Naive B cell (primary cell): ENCODE measurements at regions not wholly inside any gene's neighbourhood (a gene's known extent, or its start where the extent isn't known, plus 50 kb on each side); places are given as distances from the start of the nearest gene placed in this dataset.

Source experiments
- ATAC-seq, 2 donors: fragments of 150-1000 bp; cut with Tn5 transposase; 2 replicates each; pipeline ENCODE4 v1.10.0; 2021; ENCODE audit warnings: low read depth in 2 of 2, mild to moderate bottlenecking in 2 of 2, moderate library complexity in 2 of 2
- DNase-seq: peaks from one replicate; pipeline ENCODE4 v3.0.0; 2022
- H3K27ac Mint-ChIP-seq, 6 donors: one replicate each; pipeline ENCODE4 v1.8.0; 2020 to 2022; ENCODE audit warnings: mild to moderate bottlenecking in 6 of 6, mixed read lengths in 6 of 6, moderate library complexity in 5 of 6, inconsistent platforms in 2 of 6
- H3K27me3 Mint-ChIP-seq, 3 donors: one replicate each; pipeline ENCODE4 v1.8.0; 2021 to 2022; ENCODE audit warnings: mixed read lengths in 3 of 3, mild to moderate bottlenecking in 1 of 3
- H3K36me3 Mint-ChIP-seq, 2 donors: one replicate each; pipeline ENCODE4 v1.8.0; 2020 to 2022; ENCODE audit warnings: mixed read lengths in 2 of 2, inconsistent platforms in 1 of 2, mild to moderate bottlenecking in 1 of 2
- H3K4me1 Mint-ChIP-seq, 3 donors: one replicate each; pipeline ENCODE4 v1.8.0; 2020 to 2022; ENCODE audit warnings: mixed read lengths in 3 of 3, inconsistent platforms in 1 of 3, mild to moderate bottlenecking in 1 of 3, moderate library complexity in 1 of 3
- H3K4me3 Mint-ChIP-seq, 8 donors: one replicate each; pipeline ENCODE4 v1.8.0; 2020 to 2022; ENCODE audit warnings: mild to moderate bottlenecking in 8 of 8, mixed read lengths in 8 of 8, moderate library complexity in 8 of 8, inconsistent platforms in 2 of 8
- H3K9me3 Mint-ChIP-seq, 7 donors: one replicate each; pipeline ENCODE4 v1.8.0; 2020 to 2022; ENCODE audit warnings: mixed read lengths in 7 of 7, mild to moderate bottlenecking in 5 of 7, inconsistent platforms in 2 of 7, moderate library complexity in 1 of 7

GRCh38 chr18:47331641-47332040 is 80.2 kb upstream of the SKOR2 start:
- no peak for DNase-seq
- no peaks in the 10 kb centered on the region for H3K36me3 Mint-ChIP-seq
- peak overlapping the region in 1 of 8 donors; percentile 26 for H3K4me3 Mint-ChIP-seq
- peaks cover 0 to 4% (median 0%) of the 10 kb centered on the region in 7 donors for H3K9me3 Mint-ChIP-seq
- ATAC-seq, result no peak
- no peak overlapping the region for H3K27ac Mint-ChIP-seq
- H3K4me1 Mint-ChIP-seq, result no peaks in the 10 kb centered on the region
- peaks cover 7 to 15% (median 14%) of the 10 kb centered on the region in 3 donors for H3K27me3 Mint-ChIP-seq

DNA sequence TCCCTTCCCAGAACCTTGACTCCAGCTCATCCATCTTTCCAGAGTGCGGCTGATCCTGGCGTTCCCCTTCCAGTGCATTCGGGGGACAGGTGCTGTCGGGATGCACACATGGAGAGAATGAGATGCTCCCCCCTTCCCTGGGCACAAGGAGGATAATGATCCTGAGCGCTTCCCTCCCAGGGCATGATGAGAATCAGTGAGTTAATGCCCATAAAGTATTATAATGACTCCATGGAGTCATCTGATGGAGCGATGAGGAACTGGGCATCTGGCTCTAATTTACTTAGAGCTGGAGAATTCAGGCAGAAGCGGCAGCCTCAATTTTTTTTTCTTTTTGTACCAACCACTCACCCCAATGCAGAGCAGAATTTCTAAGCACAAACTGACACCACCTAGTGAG is 79.6 kb upstream of the SKOR2 start:
- H3K27me3 Mint-ChIP-seq, result peaks cover 7 to 17% (median 14%) of the 10 kb centered on the region in 3 donors
- H3K27ac Mint-ChIP-seq, result no peak overlapping the region
- no peaks in the 10 kb centered on the region for H3K4me1 Mint-ChIP-seq
- peaks cover 0 to 4% (median 0%) of the 10 kb centered on the region in 7 donors for H3K9me3 Mint-ChIP-seq
- no peak for DNase-seq
- ATAC-seq, result no peak
- H3K4me3 Mint-ChIP-seq, result no peak overlapping the region
- no peaks in the 10 kb centered on the region for H3K36me3 Mint-ChIP-seq

GRCh38 chr18:47323158-47323557 is 71.7 kb upstream of the SKOR2 start:
- Mint-ChIP-seq H3K4me3 (no peak overlapping the region), H3K27ac (no peak overlapping the region), H3K27me3 (peaks cover 4 to 25% (median 13%) of the 10 kb centered on the region in 3 donors), H3K9me3 (peaks cover 0 to 5% (median 0%) of the 10 kb centered on the region in 7 donors), H3K4me1 (no peaks in the 10 kb centered on the region), H3K36me3 (no peaks in the 10 kb centered on the region)
- ATAC-seq (no peak), DNase-seq (no peak)

GRCh38 chr18:47321815-47322214 is 70.4 kb upstream of the SKOR2 start:
- Mint-ChIP-seq H3K4me1 (no peaks in the 10 kb centered on the region), H3K27ac (no peak overlapping the region), H3K36me3 (no peaks in the 10 kb centered on the region), H3K27me3 (peaks cover 10 to 35% (median 18%) of the 10 kb centered on the region in 3 donors), H3K9me3 (peaks cover 0 to 5% (median 2%) of the 10 kb centered on the region in 7 donors), H3K4me3 (no peak overlapping the region)
- DNase-seq, result no peak
- no peak for ATAC-seq

DNA sequence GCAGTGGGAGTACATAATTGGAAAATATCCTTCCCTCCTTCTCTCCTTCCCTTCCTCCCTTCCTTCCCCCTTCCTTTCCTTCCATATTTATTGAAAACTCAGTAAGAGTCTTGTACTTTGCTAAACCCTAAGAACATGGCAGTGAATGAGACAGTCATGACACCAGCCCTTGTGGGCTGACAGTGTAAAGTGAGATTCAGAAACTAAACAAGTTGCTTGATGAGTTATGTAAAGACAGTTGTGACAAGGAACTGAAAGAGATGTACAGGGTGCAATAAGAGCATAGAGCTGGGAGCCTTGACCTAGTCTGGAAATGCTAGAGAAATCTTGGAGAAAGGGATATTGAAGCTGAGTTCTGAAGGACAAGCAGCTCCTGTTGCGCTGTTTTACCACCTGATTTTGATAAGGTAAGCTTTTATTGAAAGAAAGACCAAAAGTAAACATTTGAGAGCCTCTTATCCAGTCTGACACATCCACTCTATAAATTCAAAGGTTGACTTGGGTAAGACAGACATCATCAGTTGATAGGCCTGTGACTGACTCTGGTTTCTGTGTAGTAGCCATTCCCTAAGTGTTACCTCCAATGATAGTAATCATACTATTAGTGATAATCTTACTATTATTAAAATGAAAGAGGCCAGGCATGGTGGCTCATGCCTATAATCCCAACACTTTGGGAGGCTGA is 66.5 kb upstream of the SKOR2 start:
- ATAC-seq (no peak), DNase-seq (no peak)
- Mint-ChIP-seq H3K27me3 (peaks cover 17 to 32% (median 21%) of the 10 kb centered on the region in 3 donors), H3K4me1 (no peaks in the 10 kb centered on the region), H3K27ac (no peak overlapping the region), H3K4me3 (no peak overlapping the region), H3K36me3 (no peaks in the 10 kb centered on the region), H3K9me3 (peaks cover 0 to 4% (median 0%) of the 10 kb centered on the region in 7 donors)

DNA sequence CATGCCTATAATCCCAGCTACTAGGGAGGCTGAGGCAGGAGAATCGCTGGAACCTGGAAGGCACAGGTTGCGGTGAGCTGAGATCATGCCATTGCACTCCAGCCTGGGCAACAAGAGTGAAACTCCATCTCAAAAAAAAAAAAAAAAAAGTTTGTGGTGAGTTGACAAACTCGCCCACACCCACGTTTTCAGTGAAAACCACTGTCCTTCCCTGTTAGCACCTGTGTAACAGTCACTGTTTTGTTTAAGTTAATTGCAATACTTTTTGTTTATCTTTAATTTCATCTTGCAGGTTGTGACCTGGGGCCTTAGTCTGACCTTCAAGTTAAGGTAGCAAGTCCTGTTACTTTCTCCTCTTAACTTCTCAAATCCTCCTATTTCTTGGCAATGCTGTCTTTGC is 65.5 kb upstream of the SKOR2 start:
- Mint-ChIP-seq H3K27ac (no peak overlapping the region), H3K27me3 (peaks cover 21 to 40% (median 23%) of the 10 kb centered on the region in 3 donors), H3K9me3 (peaks cover 0 to 4% (median 0%) of the 10 kb centered on the region in 7 donors), H3K36me3 (no peaks in the 10 kb centered on the region), H3K4me3 (no peak overlapping the region), H3K4me1 (no peaks in the 10 kb centered on the region)
- no peak for ATAC-seq
- DNase-seq, result no peak

GRCh38 chr18:47313901-47314300 is 62.4 kb upstream of the SKOR2 start:
- DNase-seq, result no peak
- H3K27me3 Mint-ChIP-seq, result peaks cover 24 to 46% (median 29%) of the 10 kb centered on the region in 3 donors
- no peak overlapping the region for H3K27ac Mint-ChIP-seq
- no peak overlapping the region for H3K4me3 Mint-ChIP-seq
- no peak for ATAC-seq
- peaks cover 0 to 4% (median 0%) of the 10 kb centered on the region in 7 donors for H3K9me3 Mint-ChIP-seq
- H3K4me1 Mint-ChIP-seq, result no peaks in the 10 kb centered on the region
- H3K36me3 Mint-ChIP-seq, result no peaks in the 10 kb centered on the region

GRCh38 chr18:47311585-47311984 is 60.1 kb upstream of the SKOR2 start:
- H3K4me1 Mint-ChIP-seq, result no peaks in the 10 kb centered on the region
- H3K9me3 Mint-ChIP-seq, result peaks cover 0 to 3% (median 0%) of the 10 kb centered on the region in 7 donors
- no peaks in the 10 kb centered on the region for H3K36me3 Mint-ChIP-seq
- ATAC-seq (no peak), DNase-seq (no peak)
- no peak overlapping the region for H3K27ac Mint-ChIP-seq
- H3K27me3 Mint-ChIP-seq, result peaks cover 15 to 35% (median 19%) of the 10 kb centered on the region in 3 donors
- H3K4me3 Mint-ChIP-seq, result no peak overlapping the region
